HEK293 (cell line): ENCODE measurements at regions not wholly inside any gene's neighbourhood (a gene's known extent, or its start where the extent isn't known, plus 50 kb on each side); places are given as distances from the start of the nearest gene placed in this dataset.

Experiments
- CTCF ChIA-PET: fragments of 350-600 bp; formaldehyde crosslinking; extraction: SDS; loops from one replicate; lab custom pipeline; 2021; ENCODE audit warnings: antibody characterized with exemption; lab: Yijun Ruan, JAX
- POLR2A ChIA-PET: fragments of 300-600 bp; formaldehyde crosslinking; extraction: SDS; loops from one replicate; lab custom pipeline; 2020; ENCODE audit warnings: antibody characterized with exemption, inconsistent platforms; lab: Yijun Ruan, JAX
- H3K27ac ChIP-seq: fragments of 200-500 bp; sonication (Bioruptor generic); 2 replicates; pipeline ENCODE4 v1.5.1; 2014; ENCODE audit warnings: low read depth, low read length, control low read depth, inconsistent platforms; ENCODE audit errors: extremely low read depth
- H3K36me3 ChIP-seq, 2 experiments: fragments of 200-500 bp in 1 of 2; sonication (Bioruptor generic) in 1 of 2; 1 replicate in 1 of 2; 2 replicates in 1 of 2; pipeline ENCODE4 v1.5.1; 2014 to 2017; ENCODE audit warnings: inconsistent platforms in 2 of 2, low read length in 2 of 2; ENCODE audit not compliant: control insufficient read depth in 2 of 2, insufficient read depth in 1 of 2
- H3K4me1 ChIP-seq: fragments of 200-500 bp; sonication (Bioruptor generic); 2 replicates; pipeline ENCODE4 v1.5.1; 2014; ENCODE audit warnings: mild to moderate bottlenecking, low read length, inconsistent platforms; ENCODE audit not compliant: control insufficient read depth, insufficient read depth
- H3K4me3 ChIP-seq: 2 replicates; pipeline ENCODE4 v1.5.1; 2011; ENCODE audit warnings: low read depth, mild to moderate bottlenecking, control low read depth, low read length, moderate library complexity
- H3K9me3 ChIP-seq: fragments of 200-500 bp; sonication (Bioruptor generic); 2 replicates; pipeline ENCODE4 v1.5.1; 2014; ENCODE audit warnings: low read depth, low read length, inconsistent platforms; ENCODE audit not compliant: control insufficient read depth, insufficient read depth
- GFI1B ChIP-seq: fragments of 450-650 bp; formaldehyde crosslinking; IDR thresholded peaks from 2 replicates; pipeline ENCODE4 v1.5.1; 2016; ENCODE audit warnings: missing biosample characterization, missing genetic modification characterization
- GLIS2 ChIP-seq: fragments of 450-650 bp; formaldehyde crosslinking; IDR thresholded peaks from 2 replicates; pipeline ENCODE4 v1.5.1; 2016; ENCODE audit warnings: missing biosample characterization, missing genetic modification characterization
- KLF16 ChIP-seq: fragments of 450-650 bp; formaldehyde crosslinking; IDR thresholded peaks from 2 replicates; pipeline ENCODE4 v1.5.1; 2017; ENCODE audit warnings: missing biosample characterization, missing genetic modification characterization
- KLF17 ChIP-seq: fragments of 450-650 bp; formaldehyde crosslinking; IDR thresholded peaks from 2 replicates; pipeline ENCODE4 v1.5.1; 2016; ENCODE audit warnings: missing biosample characterization, missing genetic modification characterization
- MEIS1 ChIP-seq: sonication (generic); formaldehyde crosslinking; IDR thresholded peaks from 2 replicates; pipeline ENCODE4 v1.8.1; 2022; ENCODE audit warnings: missing genetic modification reagents, mild to moderate bottlenecking, borderline replicate concordance
- OSR2 ChIP-seq: fragments of 450-650 bp; formaldehyde crosslinking; IDR thresholded peaks from 2 replicates; pipeline ENCODE4 v1.5.1; 2016; ENCODE audit warnings: missing biosample characterization, missing genetic modification characterization
- PRDM2 ChIP-seq: fragments of 450-650 bp; formaldehyde crosslinking; IDR thresholded peaks from 2 replicates; pipeline ENCODE4 v1.5.1; 2016; ENCODE audit warnings: missing biosample characterization, missing genetic modification characterization, borderline replicate concordance
- SCRT2 ChIP-seq: fragments of 450-650 bp; formaldehyde crosslinking; IDR thresholded peaks from 2 replicates; pipeline ENCODE4 v1.5.1; 2016; ENCODE audit warnings: missing biosample characterization, missing genetic modification characterization
- SETDB1 ChIP-seq: IDR thresholded peaks from one replicate; pipeline ENCODE4 v1.6.1; 2017; ENCODE audit warnings: mild to moderate bottlenecking, low read length, moderate library complexity, mixed read lengths; ENCODE audit not compliant: insufficient read length
- TCF7L2 ChIP-seq: IDR thresholded peaks from 2 replicates; pipeline ENCODE4 v1.6.1; 2011; ENCODE audit warnings: low read depth, mild to moderate bottlenecking, inconsistent platforms, low read length, moderate library complexity, borderline replicate concordance
- WT1 ChIP-seq: fragments of 450-650 bp; formaldehyde crosslinking; IDR thresholded peaks from 2 replicates; pipeline ENCODE4 v1.5.1; 2016; ENCODE audit warnings: missing biosample characterization, missing genetic modification characterization
- ZBTB6 ChIP-seq: fragments of 450-650 bp; formaldehyde crosslinking; IDR thresholded peaks from 2 replicates; pipeline ENCODE4 v1.5.1; 2017; ENCODE audit warnings: missing biosample characterization, missing genetic modification characterization
- ZNF10 ChIP-seq: fragments of 450-650 bp; formaldehyde crosslinking; IDR thresholded peaks from 2 replicates; pipeline ENCODE4 v1.5.1; 2017; ENCODE audit warnings: missing biosample characterization, missing genetic modification characterization
- ZNF132 ChIP-seq: fragments of 450-650 bp; formaldehyde crosslinking; IDR thresholded peaks from 2 replicates; pipeline ENCODE4 v1.5.1; 2017; ENCODE audit warnings: missing biosample characterization, missing genetic modification characterization, borderline replicate concordance
- ZNF155 ChIP-seq: fragments of 450-650 bp; formaldehyde crosslinking; IDR thresholded peaks from 2 replicates; pipeline ENCODE4 v1.5.1; 2016; ENCODE audit warnings: missing biosample characterization, missing genetic modification characterization
- ZNF157 ChIP-seq: fragments of 450-650 bp; formaldehyde crosslinking; IDR thresholded peaks from 2 replicates; pipeline ENCODE4 v1.5.1; 2016; ENCODE audit warnings: missing biosample characterization, missing genetic modification characterization
- ZNF174 ChIP-seq: fragments of 450-650 bp; formaldehyde crosslinking; IDR thresholded peaks from 2 replicates; pipeline ENCODE4 v1.5.0; 2017; ENCODE audit warnings: missing biosample characterization, mild to moderate bottlenecking, missing genetic modification characterization
- ZNF214 ChIP-seq: fragments of 450-650 bp; formaldehyde crosslinking; IDR thresholded peaks from 2 replicates; pipeline ENCODE4 v1.5.1; 2017; ENCODE audit warnings: missing biosample characterization, mild to moderate bottlenecking, missing genetic modification characterization, borderline replicate concordance
- ZNF223 ChIP-seq: fragments of 450-650 bp; formaldehyde crosslinking; IDR thresholded peaks from 2 replicates; pipeline ENCODE4 v1.5.1; 2016; ENCODE audit warnings: missing biosample characterization, missing genetic modification characterization
- ZNF248 ChIP-seq: fragments of 450-650 bp; formaldehyde crosslinking; IDR thresholded peaks from 2 replicates; pipeline ENCODE4 v1.5.1; 2017; ENCODE audit warnings: missing biosample characterization, missing genetic modification characterization
- ZNF26 ChIP-seq: fragments of 450-650 bp; formaldehyde crosslinking; IDR thresholded peaks from 2 replicates; pipeline ENCODE4 v1.5.1; 2016; ENCODE audit warnings: missing biosample characterization, missing genetic modification characterization
- ZNF404 ChIP-seq: fragments of 450-650 bp; formaldehyde crosslinking; IDR thresholded peaks from 2 replicates; pipeline ENCODE4 v1.5.1; 2017; ENCODE audit warnings: missing biosample characterization, missing genetic modification characterization
- ZNF513 ChIP-seq: fragments of 450-650 bp; IDR thresholded peaks from 2 replicates; pipeline ENCODE4 v1.5.1; 2018; ENCODE audit warnings: missing biosample characterization, missing genetic modification characterization
- ZNF529 ChIP-seq: fragments of 450-650 bp; formaldehyde crosslinking; IDR thresholded peaks from 2 replicates; pipeline ENCODE4 v1.5.1; 2017; ENCODE audit warnings: missing genetic modification characterization, missing biosample characterization; ENCODE audit not compliant: insufficient replicate concordance
- ZNF560 ChIP-seq: fragments of 450-650 bp; formaldehyde crosslinking; IDR thresholded peaks from 2 replicates; pipeline ENCODE4 v1.5.1; 2017; ENCODE audit warnings: missing biosample characterization, missing genetic modification characterization, borderline replicate concordance
- ZNF76 ChIP-seq: fragments of 450-650 bp; formaldehyde crosslinking; IDR thresholded peaks from 2 replicates; pipeline ENCODE4; 2016; ENCODE audit warnings: low read depth, missing biosample characterization, missing genetic modification characterization, borderline replicate concordance
- ZNF776 ChIP-seq: fragments of 450-650 bp; formaldehyde crosslinking; IDR thresholded peaks from 2 replicates; pipeline ENCODE4 v1.5.0; 2017; ENCODE audit warnings: missing biosample characterization, missing genetic modification characterization, borderline replicate concordance
- ZNF791 ChIP-seq: fragments of 450-650 bp; formaldehyde crosslinking; IDR thresholded peaks from 2 replicates; pipeline ENCODE4 v1.5.1; 2016; ENCODE audit warnings: missing biosample characterization, missing genetic modification characterization
- ZSCAN30 ChIP-seq: fragments of 450-650 bp; IDR thresholded peaks from 2 replicates; pipeline ENCODE4 v1.5.1; 2018; ENCODE audit warnings: missing biosample characterization, mild to moderate bottlenecking, missing genetic modification characterization, moderate library complexity

- TF ChIP-seq ZSCAN30 (tag by site-specific recombination) (no peak), PRDM2 (tag by site-specific recombination) (no peak), ZBTB6 (no peak), ZNF404 (tag by site-specific recombination) (no peak), ZNF76 (tag by site-specific recombination) (no peak), GFI1B (tag by site-specific recombination) (no peak), OSR2 (no peak), MEIS1 (CRISPR knock-in tag) (no peak), TCF7L2 (no peak), ZNF26 (tag by site-specific recombination) (no peak), ZNF157 (no peak)
These were observed 254.7 kb downstream of the SOX2 start (continued) for GRCh38 chr3:181966393-181966792.

GRCh38 chr3:181969925-181970324, 258.2 kb downstream of the SOX2 start:
- Histone ChIP-seq H3K27ac (no peak overlapping the region), H3K9me3 (no peaks in the 10 kb centered on the region), H3K4me1 (no peaks in the 10 kb centered on the region), H3K36me3 (no peaks in the 10 kb centered on the region), H3K4me3 (no peak overlapping the region)
- CTCF ChIA-PET, result no interaction called here
- POLR2A ChIA-PET, result no interaction called here
- TF ChIP-seq ZNF513 (tag by site-specific recombination), result no peak
- no peak for TF ChIP-seq KLF16
- TF ChIP-seq ZNF10 (tag by site-specific recombination), result no peak
- TF ChIP-seq ZNF791 (tag by site-specific recombination), result no peak
- no peak for TF ChIP-seq SCRT2
- no peak for TF ChIP-seq ZNF132 (tag by site-specific recombination)
- TF ChIP-seq ZNF223 (tag by site-specific recombination), result no peak
- TF ChIP-seq ZNF214, result no peak
- no peak for TF ChIP-seq ZNF560
- no peak for TF ChIP-seq ZNF529
- TF ChIP-seq GLIS2, result no peak
- no peak for TF ChIP-seq SETDB1
- no peak for TF ChIP-seq WT1 (tag by site-specific recombination)
- TF ChIP-seq ZNF155, result no peak
- TF ChIP-seq KLF17 (tag by site-specific recombination), result no peak
- no peak for TF ChIP-seq ZNF248 (tag by site-specific recombination)
- TF ChIP-seq ZNF174 (tag by site-specific recombination), result no peak
- TF ChIP-seq ZNF776 (tag by site-specific recombination), result no peak
